Ammon's horn (tissue), 1 donor: ENCODE measurements at regions not wholly inside any gene's neighbourhood (a gene's known extent, or its start where the extent isn't known, plus 50 kb on each side); places are given as distances from the start of the nearest gene placed in this dataset.

Experiments
- DNase-seq: peaks from one replicate; pipeline ENCODE4 v3.0.0-alpha.2; 2016; ENCODE audit warnings: low spot score

- DNase-seq, result no peak
Measured at GRCh38 chr7:26603631-26604030, 260.8 kb downstream of the SKAP2 start.

GRCh38 chr7:26608402-26608801 is 256.0 kb downstream of the SKAP2 start:
- DNase-seq, result no peak

- DNase-seq, result no peak
Measured at GRCh38 chr7:26609082-26609481, 255.3 kb downstream of the SKAP2 start.

GRCh38 chr7:26609532-26609931 is 254.9 kb downstream of the SKAP2 start:
- no peak for DNase-seq

- peak; percentile 62 for DNase-seq
Measured at GRCh38 chr7:26612742-26613141, 251.6 kb downstream of the SKAP2 start.

- no peak for DNase-seq
Measured at GRCh38 chr7:26614503-26614902, 249.9 kb downstream of the SKAP2 start.

- no peak for DNase-seq
Measured at GRCh38 chr7:26616235-26616634, 248.2 kb downstream of the SKAP2 start.

- DNase-seq, result no peak
Measured at GRCh38 chr7:26617066-26617465, 247.3 kb downstream of the SKAP2 start.
